ENCODE measurements at regions not wholly inside any gene's neighbourhood (a gene's known extent, or its start where the extent isn't known, plus 50 kb on each side); places are given as distances from the start of the nearest gene placed in this dataset.

DNA sequence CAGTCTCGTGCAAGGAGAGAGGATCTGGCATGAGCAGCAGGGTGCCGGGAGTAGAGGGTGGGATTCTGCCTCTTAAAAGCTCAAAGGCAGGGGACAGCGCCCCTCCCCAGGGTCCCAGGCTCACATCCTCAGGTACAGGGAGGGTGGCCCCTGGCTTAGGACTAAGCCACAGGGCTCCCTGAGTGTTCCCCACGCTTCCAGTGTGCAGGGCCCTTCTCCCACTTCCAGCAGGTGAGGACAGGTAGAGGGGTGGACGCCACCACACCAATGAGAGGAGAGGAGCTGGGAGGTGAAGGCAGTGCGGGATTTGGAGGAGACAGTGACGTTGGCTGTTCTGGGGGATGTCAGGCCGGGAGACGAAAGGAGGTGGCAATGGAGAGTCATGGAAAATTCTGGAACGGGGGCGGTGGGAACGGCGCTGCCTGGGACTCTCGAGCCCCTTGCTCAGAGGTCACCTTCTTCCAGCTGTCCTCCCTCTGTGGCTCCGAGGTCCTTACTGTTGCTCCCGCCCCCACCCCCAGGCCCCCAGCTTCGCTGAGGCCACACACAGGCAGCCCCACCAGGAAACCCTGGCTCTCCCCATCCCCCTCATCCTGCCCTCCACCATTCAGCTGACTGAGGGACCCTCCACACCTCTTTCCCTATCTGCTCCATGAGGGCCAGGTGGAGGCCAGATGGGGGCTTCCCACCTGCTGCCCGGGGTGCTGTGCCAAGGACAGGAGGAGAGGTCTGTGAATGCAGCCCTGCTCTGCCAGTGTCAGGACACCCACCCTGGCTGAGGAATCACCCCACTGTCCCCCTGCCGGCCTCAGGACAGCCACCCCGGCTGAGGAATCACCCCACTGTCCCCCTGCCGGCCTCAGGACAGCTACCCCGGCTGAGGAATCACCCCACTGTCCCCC, 57.7 kb upstream of the ACSF3 start:
- TF ChIP-seq FOXM1 (IDR thresholded peaks at IDR 0.05; ENCODE audit: borderline replicate concordance, low read depth) (no peak), RAD21 (IDR thresholded peaks at IDR 0.05; ENCODE audit: low read depth) (no peak), CEBPB (IDR thresholded peaks at IDR 0.05) (no peak), EGR1 (IDR thresholded peaks at IDR 0.05) (no peak)
- TF ChIP-seq, protein P1, sequence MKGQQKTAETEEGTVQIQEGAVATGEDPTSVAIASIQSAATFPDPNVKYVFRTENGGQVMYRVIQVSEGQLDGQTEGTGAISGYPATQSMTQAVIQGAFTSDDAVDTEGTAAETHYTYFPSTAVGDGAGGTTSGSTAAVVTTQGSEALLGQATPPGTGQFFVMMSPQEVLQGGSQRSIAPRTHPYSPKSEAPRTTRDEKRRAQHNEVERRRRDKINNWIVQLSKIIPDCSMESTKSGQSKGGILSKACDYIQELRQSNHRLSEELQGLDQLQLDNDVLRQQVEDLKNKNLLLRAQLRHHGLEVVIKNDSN (IDR thresholded peaks at IDR 0.05) = no peak

Measured in Ishikawa (cell line).